IMR-90 (cell line): ENCODE measurements at regions not wholly inside any gene's neighbourhood (a gene's known extent, or its start where the extent isn't known, plus 50 kb on each side); places are given as distances from the start of the nearest gene placed in this dataset.

Experiments
- ATAC-seq: fragments of 200-7000 bp; cut with Tn5 transposase; 2 replicates; pipeline ENCODE4 v1.9.1; 2020; ENCODE audit warnings: low read depth, mild to moderate bottlenecking, moderate library complexity
- BruUV-seq: library from RNA; stranded (reverse); fragments of 400-500 nt; replicated peaks from 2 replicates; lab custom pipeline; 2021; lab: Mats Ljungman, UMichigan
- CTCF ChIA-PET: fragments of 300-600 bp; formaldehyde crosslinking; extraction: SDS; loops from one replicate; lab custom pipeline; 2021; ENCODE audit warnings: antibody characterized with exemption; lab: Yijun Ruan, JAX
- POLR2A ChIA-PET: fragments of 300-600 bp; sonication (Branson Sonifier 250); formaldehyde crosslinking; loops from one replicate; lab custom pipeline; 2022; ENCODE audit warnings: antibody characterized with exemption; ENCODE audit not compliant: unreplicated experiment; lab: Charles Lee
- DNase-seq: peaks from one replicate; pipeline ENCODE4 v3.0.0; 2013
- H2AFZ ChIP-seq: replicated peaks from 2 replicates; pipeline ENCODE3; 2013; ENCODE audit warnings: low read length, mild to moderate bottlenecking; ENCODE audit not compliant: poor library complexity
- H2AK5ac ChIP-seq: 2 replicates; pipeline ENCODE4 v1.6.1; 2013; ENCODE audit warnings: low read depth, low read length, inconsistent platforms
- H2AK9ac ChIP-seq: replicated peaks from 2 replicates; pipeline ENCODE3; 2013; ENCODE audit warnings: mild to moderate bottlenecking, low read depth, low read length, moderate library complexity; ENCODE audit not compliant: poor library complexity
- H2BK120ac ChIP-seq: 2 replicates; pipeline ENCODE4 v1.6.1; 2013; ENCODE audit warnings: low read depth, low read length, inconsistent platforms
- H2BK15ac ChIP-seq: 3 replicates; pipeline ENCODE4 v1.6.1; 2013; ENCODE audit warnings: low read depth, low read length, inconsistent platforms
- H2BK20ac ChIP-seq: 2 replicates; pipeline ENCODE4 v1.6.1; 2013; ENCODE audit warnings: low read depth, mild to moderate bottlenecking, inconsistent platforms, low read length, moderate library complexity
- H2BK5ac ChIP-seq: 2 replicates; pipeline ENCODE4 v1.6.1; 2013; ENCODE audit warnings: mild to moderate bottlenecking, low read depth, low read length, inconsistent platforms; ENCODE audit not compliant: poor library complexity, severe bottlenecking
- H3K14ac ChIP-seq: replicated peaks from 2 replicates; pipeline ENCODE4 v1.6.1; 2013; ENCODE audit warnings: low read depth, low read length, inconsistent platforms
- H3K18ac ChIP-seq: 2 replicates; pipeline ENCODE4 v1.6.1; 2013; ENCODE audit warnings: low read depth, low read length, control low read depth
- H3K23ac ChIP-seq: 2 replicates; pipeline ENCODE4 v1.6.1; 2013; ENCODE audit warnings: low read depth, low read length, inconsistent platforms
- H3K27ac ChIP-seq: 2 replicates; pipeline ENCODE4 v1.5.1; 2013; ENCODE audit warnings: mild to moderate bottlenecking, control low read depth, low read length; ENCODE audit not compliant: insufficient read depth
- H3K27me3 ChIP-seq: 2 replicates; pipeline ENCODE4 v1.6.1; 2013; ENCODE audit warnings: low read length; ENCODE audit not compliant: control insufficient read depth, insufficient read depth
- H3K36me3 ChIP-seq: 2 replicates; pipeline ENCODE4 v1.6.1; 2013; ENCODE audit warnings: low read length, mixed read lengths; ENCODE audit not compliant: control insufficient read depth, insufficient read depth
- H3K4ac ChIP-seq: 2 replicates; pipeline ENCODE4 v1.6.1; 2013; ENCODE audit warnings: low read depth, low read length, inconsistent platforms
- H3K4me1 ChIP-seq: 2 replicates; pipeline ENCODE4 v1.6.1; 2013; ENCODE audit warnings: low read length, mixed read lengths; ENCODE audit not compliant: control insufficient read depth, insufficient read depth
- H3K4me2 ChIP-seq: 2 replicates; pipeline ENCODE4 v1.6.1; 2013; ENCODE audit warnings: low read depth, mild to moderate bottlenecking, control low read depth, low read length, moderate library complexity
- H3K4me3 ChIP-seq: 2 replicates; pipeline ENCODE4 v1.5.1; 2013; ENCODE audit warnings: low read depth, mild to moderate bottlenecking, control low read depth, low read length, moderate library complexity; ENCODE audit not compliant: insufficient read depth
- H3K56ac ChIP-seq: 2 replicates; pipeline ENCODE4 v1.6.1; 2013; ENCODE audit warnings: low read length, inconsistent platforms; ENCODE audit not compliant: insufficient read depth; ENCODE audit errors: extremely low read depth
- H3K79me1 ChIP-seq, 2 experiments: 2 replicates each; pipeline ENCODE4 v1.6.1; 2013; ENCODE audit warnings: low read length in 2 of 2, inconsistent platforms in 1 of 2, low read depth in 1 of 2
- H3K9ac ChIP-seq: 2 replicates; pipeline ENCODE4 v1.6.1; 2013; ENCODE audit warnings: low read depth, low read length, control low read depth
- H3K9me1 ChIP-seq: 2 replicates; pipeline ENCODE4 v1.6.1; 2013; ENCODE audit warnings: low read length, inconsistent platforms; ENCODE audit not compliant: insufficient read depth
- H3K9me3 ChIP-seq: 2 replicates; pipeline ENCODE4 v1.6.1; 2013; ENCODE audit warnings: low read length; ENCODE audit not compliant: control insufficient read depth, insufficient read depth
- H4K20me1 ChIP-seq: 2 replicates; pipeline ENCODE4 v1.6.1; 2013; ENCODE audit warnings: low read length, inconsistent platforms; ENCODE audit not compliant: insufficient read depth
- H4K5ac ChIP-seq: 2 replicates; pipeline ENCODE4 v1.6.1; 2013; ENCODE audit warnings: mild to moderate bottlenecking, low read depth, low read length, control low read depth
- H4K8ac ChIP-seq, 2 experiments: 2 replicates each; pipeline ENCODE4 v1.6.1; 2013; ENCODE audit warnings: low read depth in 2 of 2, low read length in 2 of 2, control low read depth in 1 of 2, inconsistent platforms in 1 of 2
- H4K91ac ChIP-seq: 2 replicates; pipeline ENCODE4 v1.6.1; 2013; ENCODE audit warnings: low read depth, low read length, inconsistent platforms; ENCODE audit not compliant: insufficient read depth
- FOS ChIP-seq: fragments of 150-350 bp; IDR thresholded peaks from 2 replicates; pipeline ENCODE4 v1.6.1; 2016; ENCODE audit warnings: low read depth, low read length
- MAFK ChIP-seq: IDR thresholded peaks from 2 replicates; pipeline ENCODE4 v1.6.1; 2012; ENCODE audit warnings: low read depth, low read length, improper control_type of control experiment
- MAZ ChIP-seq: IDR thresholded peaks from 2 replicates; pipeline ENCODE4 v1.6.1; 2012; ENCODE audit warnings: low read depth, mild to moderate bottlenecking, low read length, improper control_type of control experiment, moderate library complexity, borderline replicate concordance
- NFE2L2 ChIP-seq: fragments of 150-350 bp; IDR thresholded peaks from 2 replicates; pipeline ENCODE4 v1.6.1; 2016; ENCODE audit warnings: low read depth, mild to moderate bottlenecking, low read length
- RAD21 ChIP-seq: IDR thresholded peaks from 2 replicates; pipeline ENCODE4 v1.6.1; 2012; ENCODE audit warnings: low read length, improper control_type of control experiment
- WGBS, 2 experiments: methylation state at CpG; one replicate each; pipeline versions ENCODE4 v1.1.5 to v1.1.7; 2013; ENCODE audit warnings: missing lambda C conversion rate in 2 of 2; ENCODE audit not compliant: insufficient read length in 1 of 2; ENCODE audit errors: extremely low coverage in 2 of 2; 5-methylcytosine and 5-hydroxymethylcytosine counted together
- dilution Hi-C: fragments of 300-500 bp; cut with HindIII; formaldehyde crosslinking; loops from one replicate; pipeline ENCODE4 v1.14.3; 2018; ENCODE audit warnings: low sequenced_read_pairs; ENCODE audit not compliant: unreplicated experiment
- in situ Hi-C: fragments of 300-500 bp; cut with MboI; formaldehyde crosslinking; loops from 3 replicates; pipeline ENCODE4 v1.14.3; 2019; ENCODE audit warnings: low sequenced_read_pairs, inconsistent platforms, mixed read lengths
- intact Hi-C: fragments of 100-400 bp; cut with micrococcal nuclease; formaldehyde crosslinking; loops from 2 replicates; pipeline ENCODE4 v1.10.0; 2022

- no peaks in the 10 kb centered on the region for H4K20me1 ChIP-seq
- H3K18ac ChIP-seq = no peak overlapping the region
- no peaks in the 10 kb centered on the region for H3K79me1 ChIP-seq
- in situ Hi-C loops = no loop called here
- ChIA-PET CTCF (no interaction called here), POLR2A (no interaction called here)
- H2AK9ac ChIP-seq = no peak overlapping the region
- no peaks in the 10 kb centered on the region for H3K27me3 ChIP-seq
- no peak overlapping the region for H4K5ac ChIP-seq
- H3K4me1 ChIP-seq = no peaks in the 10 kb centered on the region
- WGBS, 2 experiments = 15% methylated on average over 4 of the region's 12 CpGs; no CpG with 5 or more reads in 1 of the 2 experiments
- H3K14ac ChIP-seq = no peak overlapping the region
- H3K23ac ChIP-seq = no peak overlapping the region
- H3K4me2 ChIP-seq = no peak overlapping the region
- no peak overlapping the region for H2AFZ ChIP-seq
- DNase-seq (no peak), ATAC-seq (no peak)
- H3K9me1 ChIP-seq = no peaks in the 10 kb centered on the region
- H3K9me3 ChIP-seq = no peaks in the 10 kb centered on the region
- intact Hi-C loops = no loop called here
- H2BK120ac ChIP-seq = no peak overlapping the region
- H3K9ac ChIP-seq = no peak overlapping the region
- H4K8ac ChIP-seq = no peak overlapping the region
- no peak overlapping the region for H2AK5ac ChIP-seq
- H2BK5ac ChIP-seq = no peak overlapping the region
- no peaks in the 10 kb centered on the region for H3K36me3 ChIP-seq
- no peak overlapping the region for H3K27ac ChIP-seq
- BruUV-seq = no TSS peak
- TF ChIP-seq MAFK (no peak), FOS (no peak), RAD21 (no peak), NFE2L2 (no peak), MAZ (no peak)
- H3K4me3 ChIP-seq = no peak overlapping the region
- no peak overlapping the region for H3K56ac ChIP-seq
- no peak overlapping the region for H4K91ac ChIP-seq
- H2BK15ac ChIP-seq = no peak overlapping the region
- H3K4ac ChIP-seq = no peak overlapping the region
- H2BK20ac ChIP-seq = no peak overlapping the region
- dilution Hi-C loops = no loop called here
Observed at GRCh38 chr17:34487626-34488025, 91.8 kb upstream of the TMEM132E start.
